GM23338 (cell line): ENCODE measurements at regions not wholly inside any gene's neighbourhood (a gene's known extent, or its start where the extent isn't known, plus 50 kb on each side); places are given as distances from the start of the nearest gene placed in this dataset.

Source experiments
- EZH2 ChIP-seq: fragments of 200-600 bp; sonication (generic); IDR thresholded peaks from one replicate; pipeline ENCODE4 v1.8.0; 2017; ENCODE audit warnings: antibody characterized with exemption, mild to moderate bottlenecking, low read depth; ENCODE audit not compliant: unreplicated experiment
- EZH2phosphoT487 ChIP-seq: fragments of 200-600 bp; sonication (generic); IDR thresholded peaks from one replicate; pipeline ENCODE4 v1.8.1; 2018; ENCODE audit warnings: antibody characterized with exemption; ENCODE audit not compliant: unreplicated experiment
- NANOG ChIP-seq: IDR thresholded peaks from 2 replicates; pipeline ENCODE4 v1.6.1; 2016; ENCODE audit warnings: antibody characterized with exemption, borderline replicate concordance
- TF ChIP-seq, protein P1 (sequence below), 2 experiments: fragments of 200-600 bp in 1 of 2; sonication (generic) in 1 of 2; conservative IDR thresholded peaks; 2 replicates each; pipeline versions ENCODE4 v1.5.1 to v1.6.1; 2016 to 2017; ENCODE audit warnings: antibody characterized with exemption in 2 of 2, low read depth in 2 of 2, mild to moderate bottlenecking in 2 of 2, moderate library complexity in 1 of 2

DNA sequence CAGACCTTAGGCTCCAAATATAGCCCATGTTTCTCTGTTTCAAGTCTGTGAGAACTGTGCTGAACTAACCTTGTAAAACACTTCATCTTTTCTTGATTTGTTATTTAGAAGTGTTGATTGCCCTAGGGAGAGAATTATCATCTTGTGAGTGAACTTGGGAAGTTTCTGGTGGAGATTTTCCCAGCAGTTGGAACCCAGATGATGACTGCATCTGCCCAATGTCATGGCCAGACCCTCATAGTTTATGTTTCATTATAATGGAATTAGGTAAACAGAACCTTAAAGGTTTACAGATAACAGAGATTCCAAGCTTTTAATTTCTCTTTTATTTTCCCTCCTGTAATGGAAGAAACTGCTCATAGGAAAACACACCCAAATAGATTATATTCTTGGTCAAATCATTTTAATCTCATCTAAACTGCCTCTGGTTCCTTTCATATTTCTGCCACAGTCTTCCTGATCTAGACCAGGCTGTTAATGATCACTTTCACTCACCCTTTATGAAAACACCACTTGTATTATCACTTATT lies 569.1 kb downstream of the KCTD12 start:
- TF ChIP-seq, protein P1, sequence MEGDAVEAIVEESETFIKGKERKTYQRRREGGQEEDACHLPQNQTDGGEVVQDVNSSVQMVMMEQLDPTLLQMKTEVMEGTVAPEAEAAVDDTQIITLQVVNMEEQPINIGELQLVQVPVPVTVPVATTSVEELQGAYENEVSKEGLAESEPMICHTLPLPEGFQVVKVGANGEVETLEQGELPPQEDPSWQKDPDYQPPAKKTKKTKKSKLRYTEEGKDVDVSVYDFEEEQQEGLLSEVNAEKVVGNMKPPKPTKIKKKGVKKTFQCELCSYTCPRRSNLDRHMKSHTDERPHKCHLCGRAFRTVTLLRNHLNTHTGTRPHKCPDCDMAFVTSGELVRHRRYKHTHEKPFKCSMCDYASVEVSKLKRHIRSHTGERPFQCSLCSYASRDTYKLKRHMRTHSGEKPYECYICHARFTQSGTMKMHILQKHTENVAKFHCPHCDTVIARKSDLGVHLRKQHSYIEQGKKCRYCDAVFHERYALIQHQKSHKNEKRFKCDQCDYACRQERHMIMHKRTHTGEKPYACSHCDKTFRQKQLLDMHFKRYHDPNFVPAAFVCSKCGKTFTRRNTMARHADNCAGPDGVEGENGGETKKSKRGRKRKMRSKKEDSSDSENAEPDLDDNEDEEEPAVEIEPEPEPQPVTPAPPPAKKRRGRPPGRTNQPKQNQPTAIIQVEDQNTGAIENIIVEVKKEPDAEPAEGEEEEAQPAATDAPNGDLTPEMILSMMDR (conservative IDR thresholded peaks at IDR 0.05; ENCODE audit: low read depth in 2 of 2), result no peak
- TF ChIP-seq EZH2, result no peak
- no peak for TF ChIP-seq EZH2phosphoT487
- no peak for TF ChIP-seq NANOG
